ENCODE measurements at regions not wholly inside any gene's neighbourhood (a gene's known extent, or its start where the extent isn't known, plus 50 kb on each side); places are given as distances from the start of the nearest gene placed in this dataset.

DNA sequence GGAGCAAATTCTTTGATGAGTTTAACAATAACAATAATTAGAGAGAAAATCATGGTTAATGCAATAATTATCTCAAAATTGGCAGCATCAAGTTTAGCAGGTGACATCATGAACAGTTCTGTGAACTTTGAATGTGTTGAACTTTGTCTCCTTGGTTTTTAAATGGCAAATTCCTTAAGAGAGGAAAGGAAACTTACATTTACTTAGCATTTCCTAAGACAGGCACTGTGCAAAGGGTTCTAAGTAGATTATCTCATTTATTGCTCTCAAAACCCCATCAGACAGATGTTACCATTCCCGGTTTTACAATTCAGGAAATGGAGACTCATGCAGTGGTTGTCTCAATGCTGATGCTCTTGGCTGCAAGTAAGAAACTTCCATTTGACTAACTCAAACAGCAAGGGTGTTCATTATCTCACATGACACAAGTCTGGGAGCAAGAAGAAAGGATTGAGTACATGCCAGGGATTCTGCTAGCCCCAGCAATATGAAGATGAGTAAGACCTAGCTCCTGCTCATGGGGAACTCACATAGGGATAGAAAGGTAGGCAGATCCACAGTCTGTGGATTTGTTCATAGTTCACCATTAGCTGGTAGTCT lies 81.3 kb upstream of the ITGA6 start:
- Mint-ChIP-seq H3K4me1 (peaks cover 1% of the 10 kb centered on the region), H3K9me3 (peaks cover 18% of the 10 kb centered on the region), H3K27me3 (no peaks in the 10 kb centered on the region), H3K4me3 (no peak overlapping the region), H3K27ac (no peak overlapping the region), H3K36me3 (peaks cover 4% of the 10 kb centered on the region)
- DNase-seq, result no peak

DNA sequence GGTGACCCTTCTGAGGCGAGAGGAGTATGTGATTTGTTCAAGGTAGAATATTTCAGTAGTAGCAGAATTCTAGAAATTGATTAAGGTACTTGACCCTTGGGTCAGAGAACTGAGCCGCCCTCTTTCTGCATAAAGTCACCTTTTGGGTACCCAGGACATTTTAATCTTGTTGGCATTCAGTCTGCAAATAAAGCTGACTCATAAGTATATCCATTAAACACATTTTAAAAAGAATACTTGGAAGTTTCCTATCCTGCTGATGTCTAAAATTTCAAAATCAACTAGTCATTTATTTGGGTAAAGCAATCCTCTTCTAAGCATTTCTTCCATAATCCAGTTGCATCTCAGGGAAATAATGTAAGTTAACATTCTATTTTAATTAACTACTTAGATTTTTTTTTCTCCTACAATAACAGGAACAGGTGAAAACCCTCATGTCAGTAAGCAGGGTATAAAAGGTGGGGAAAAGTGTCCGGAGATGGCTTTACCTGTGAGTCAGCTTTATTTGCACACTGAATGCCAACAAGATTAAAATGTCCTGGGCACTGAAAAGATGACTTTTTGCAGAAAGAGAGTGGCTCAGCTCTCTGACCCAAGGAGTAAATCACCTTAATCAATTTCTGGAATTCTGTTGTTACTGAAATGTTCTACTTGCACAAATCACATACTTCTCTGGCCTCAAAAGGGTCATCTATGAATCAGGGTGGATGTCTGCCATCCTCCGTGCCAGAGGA lies 78.7 kb upstream of the ITGA6 start:
- no peak for DNase-seq
- Mint-ChIP-seq H3K9me3 (peaks cover 16% of the 10 kb centered on the region), H3K4me3 (no peak overlapping the region), H3K4me1 (no peaks in the 10 kb centered on the region), H3K27ac (no peak overlapping the region), H3K36me3 (peaks cover 3% of the 10 kb centered on the region), H3K27me3 (no peaks in the 10 kb centered on the region)

DNA sequence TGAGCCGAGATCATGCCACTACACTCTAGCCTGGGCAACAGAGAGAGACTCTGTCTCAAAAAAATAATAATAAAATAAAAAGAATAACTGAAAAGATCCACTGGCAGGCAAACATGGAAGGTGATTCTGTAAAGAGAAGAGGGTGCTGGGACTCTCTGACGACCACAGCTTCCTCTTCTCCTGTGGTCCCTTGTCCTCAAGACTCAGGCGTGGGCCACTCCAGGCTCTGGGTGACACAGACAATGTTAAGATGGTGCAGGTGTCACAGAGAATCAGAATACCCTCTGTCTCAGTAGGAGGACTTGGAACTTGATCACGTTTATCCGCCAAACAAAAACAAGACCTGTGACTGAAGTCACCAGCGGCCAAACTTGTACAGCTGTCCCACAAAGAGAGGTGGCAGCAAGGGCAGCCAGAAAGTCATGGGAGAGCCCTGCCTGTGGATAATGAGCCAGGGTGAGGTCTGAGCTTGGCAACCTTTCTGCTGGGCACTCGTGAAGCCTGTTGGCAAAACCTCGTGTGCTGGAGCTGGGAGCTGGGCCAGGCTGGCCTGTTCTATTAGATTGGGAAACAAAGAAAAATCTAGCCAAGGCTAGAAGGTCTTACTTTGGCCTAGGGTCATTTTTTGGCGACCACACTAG lies 76.4 kb upstream of the ITGA6 start:
- Mint-ChIP-seq H3K9me3 (peaks cover 4% of the 10 kb centered on the region), H3K27me3 (no peaks in the 10 kb centered on the region), H3K4me3 (no peak overlapping the region), H3K27ac (no peak overlapping the region), H3K4me1 (no peaks in the 10 kb centered on the region), H3K36me3 (peaks cover 2% of the 10 kb centered on the region)
- DNase-seq, result no peak

DNA sequence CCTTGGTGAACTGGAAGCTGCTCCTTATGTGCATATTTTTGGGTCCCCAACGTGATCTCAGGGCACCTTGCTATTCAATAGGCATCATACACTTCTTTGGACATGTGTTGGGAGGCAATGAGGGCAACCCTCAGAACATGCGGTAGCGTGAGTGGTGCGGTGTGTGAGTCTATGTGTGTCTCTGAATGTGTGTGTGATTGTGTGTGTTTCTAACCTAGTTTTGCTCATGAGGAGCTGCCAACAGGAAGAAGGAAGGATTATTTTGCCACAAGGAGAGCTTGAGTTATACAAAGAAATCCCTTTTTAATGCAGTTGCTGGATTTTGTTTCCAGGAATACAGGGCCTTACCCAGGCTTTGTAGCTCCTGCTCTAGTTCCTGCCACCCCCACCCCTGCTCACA lies 75.8 kb upstream of the ITGA6 start:
- H3K4me1 Mint-ChIP-seq, result no peaks in the 10 kb centered on the region
- no peaks in the 10 kb centered on the region for H3K27me3 Mint-ChIP-seq
- H3K27ac Mint-ChIP-seq, result no peak overlapping the region
- H3K36me3 Mint-ChIP-seq, result peaks cover 2% of the 10 kb centered on the region
- DNase-seq, result no peak
- peaks cover 4% of the 10 kb centered on the region for H3K9me3 Mint-ChIP-seq
- no peak overlapping the region for H3K4me3 Mint-ChIP-seq

- DNase-seq, result no peak
- Mint-ChIP-seq H3K36me3 (no peaks in the 10 kb centered on the region), H3K9me3 (no peaks in the 10 kb centered on the region)
Measured at GRCh38 chr2:172354347-172354746, 73.0 kb upstream of the ITGA6 start.

GRCh38 chr2:172357442-172357841 lies 69.9 kb upstream of the ITGA6 start:
- no peaks in the 10 kb centered on the region for H3K9me3 Mint-ChIP-seq
- H3K27ac Mint-ChIP-seq, result no peak overlapping the region
- no peak overlapping the region for H3K4me3 Mint-ChIP-seq
- no peaks in the 10 kb centered on the region for H3K27me3 Mint-ChIP-seq
- no peaks in the 10 kb centered on the region for H3K36me3 Mint-ChIP-seq
- no peak for DNase-seq
- no peaks in the 10 kb centered on the region for H3K4me1 Mint-ChIP-seq

More at GRCh38 chr2:172354347-172354746, 73.0 kb upstream of the ITGA6 start:
- Mint-ChIP-seq H3K27me3 (no peaks in the 10 kb centered on the region), H3K4me1 (no peaks in the 10 kb centered on the region), H3K27ac (no peak overlapping the region), H3K4me3 (no peak overlapping the region)

- Mint-ChIP-seq H3K9me3 (no peaks in the 10 kb centered on the region), H3K27ac (no peak overlapping the region), H3K36me3 (no peaks in the 10 kb centered on the region), H3K4me3 (no peak overlapping the region), H3K27me3 (no peaks in the 10 kb centered on the region), H3K4me1 (no peaks in the 10 kb centered on the region)
- no peak for DNase-seq
Measured at GRCh38 chr2:172358691-172359556, 68.5 kb upstream of the ITGA6 start.

DNA sequence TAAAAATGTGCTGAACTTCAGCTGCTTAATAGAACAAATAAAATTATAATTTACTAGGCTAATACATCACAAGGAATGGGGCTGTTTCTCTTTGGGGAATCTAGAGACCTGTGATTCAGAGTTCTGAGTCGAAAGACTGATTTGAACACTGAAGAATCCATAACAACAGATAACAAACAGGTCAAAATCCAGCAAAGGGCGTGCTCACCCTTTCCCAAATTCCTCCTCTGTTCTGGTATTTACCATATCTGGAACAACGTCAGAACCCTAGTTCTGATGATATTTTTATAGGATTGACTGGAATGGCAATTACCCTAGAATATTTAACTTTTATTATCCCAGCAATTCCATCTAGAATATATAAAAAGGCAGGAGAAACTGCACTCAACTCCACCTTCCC lies 66.0 kb upstream of the ITGA6 start:
- H3K4me3 Mint-ChIP-seq, result no peak overlapping the region
- no peak overlapping the region for H3K27ac Mint-ChIP-seq
- no peaks in the 10 kb centered on the region for H3K36me3 Mint-ChIP-seq
- H3K9me3 Mint-ChIP-seq, result no peaks in the 10 kb centered on the region
- no peak for DNase-seq
- no peaks in the 10 kb centered on the region for H3K4me1 Mint-ChIP-seq
- H3K27me3 Mint-ChIP-seq, result no peaks in the 10 kb centered on the region

- Mint-ChIP-seq H3K4me3 (no peak overlapping the region), H3K4me1 (no peaks in the 10 kb centered on the region), H3K9me3 (no peaks in the 10 kb centered on the region), H3K36me3 (no peaks in the 10 kb centered on the region), H3K27me3 (no peaks in the 10 kb centered on the region), H3K27ac (no peak overlapping the region)
- DNase-seq, result no peak
Measured at GRCh38 chr2:172361840-172362239, 65.5 kb upstream of the ITGA6 start.

DNA sequence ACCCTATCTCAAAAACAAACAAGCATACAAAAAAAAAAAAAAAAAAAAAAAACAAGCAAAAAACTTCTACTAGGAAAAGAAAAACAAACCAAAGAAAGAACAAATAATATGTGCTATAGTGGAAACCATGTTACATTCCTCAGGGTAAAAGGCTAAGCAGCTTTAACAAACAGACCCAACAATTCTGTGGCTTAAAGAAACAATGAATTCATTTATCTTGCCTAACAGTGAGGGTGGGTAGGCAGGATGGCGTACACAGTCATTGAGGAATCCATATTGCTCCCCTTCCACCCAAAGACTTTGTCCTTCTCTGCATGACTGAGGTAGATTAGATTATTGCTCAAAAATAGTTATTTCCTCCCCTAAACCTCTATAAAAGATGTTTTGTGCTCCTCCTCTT lies 63.1 kb upstream of the ITGA6 start:
- no peak overlapping the region for H3K27ac Mint-ChIP-seq
- H3K4me3 Mint-ChIP-seq, result no peak overlapping the region
- H3K36me3 Mint-ChIP-seq, result peaks cover 2% of the 10 kb centered on the region
- no peaks in the 10 kb centered on the region for H3K27me3 Mint-ChIP-seq
- H3K9me3 Mint-ChIP-seq, result peaks cover 10% of the 10 kb centered on the region
- H3K4me1 Mint-ChIP-seq, result no peaks in the 10 kb centered on the region
- DNase-seq, result no peak

- peaks cover 5% of the 10 kb centered on the region for H3K4me1 Mint-ChIP-seq
- peaks cover 2% of the 10 kb centered on the region for H3K36me3 Mint-ChIP-seq
- no peak overlapping the region for H3K27ac Mint-ChIP-seq
- H3K27me3 Mint-ChIP-seq, result no peaks in the 10 kb centered on the region
- H3K9me3 Mint-ChIP-seq, result peaks cover 13% of the 10 kb centered on the region
- DNase-seq, result no peak
- no peak overlapping the region for H3K4me3 Mint-ChIP-seq
Measured at GRCh38 chr2:172366596-172367150, 60.7 kb upstream of the ITGA6 start.

DNA sequence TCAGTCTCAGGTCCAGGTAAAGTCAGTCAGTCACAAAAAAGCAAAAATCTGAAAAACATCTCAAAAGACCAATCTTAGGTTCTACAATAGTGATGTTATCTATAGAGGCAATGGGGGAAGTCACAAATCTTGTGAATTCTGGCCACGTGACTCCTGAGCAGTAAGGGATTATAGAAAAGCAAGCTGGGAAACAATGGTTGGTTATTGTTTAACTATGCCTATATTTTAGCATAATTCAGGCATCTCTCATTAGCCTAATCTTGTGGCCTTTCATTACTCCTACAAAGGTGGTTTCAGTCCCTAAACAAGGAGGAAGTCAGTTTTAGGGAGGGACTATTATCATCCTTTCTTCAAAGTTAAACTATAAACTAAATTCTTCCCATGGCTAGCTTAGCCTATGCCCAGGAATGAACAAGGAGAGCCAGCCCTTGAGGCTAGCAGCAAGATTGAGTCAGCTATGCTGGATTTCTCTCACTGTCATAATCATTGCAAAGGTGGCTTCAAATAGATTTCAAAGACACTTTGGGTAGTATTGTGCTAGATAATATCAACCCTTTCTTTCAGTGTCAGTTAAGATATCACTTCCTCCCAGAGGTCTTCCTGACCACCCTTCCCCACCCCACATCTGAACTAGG lies 56.4 kb upstream of the ITGA6 start:
- Mint-ChIP-seq H3K27ac (no peak overlapping the region), H3K36me3 (peaks cover 2% of the 10 kb centered on the region), H3K4me1 (peaks cover 5% of the 10 kb centered on the region), H3K27me3 (no peaks in the 10 kb centered on the region), H3K9me3 (peaks cover 13% of the 10 kb centered on the region), H3K4me3 (no peak overlapping the region)
- DNase-seq, result no peak

DNA sequence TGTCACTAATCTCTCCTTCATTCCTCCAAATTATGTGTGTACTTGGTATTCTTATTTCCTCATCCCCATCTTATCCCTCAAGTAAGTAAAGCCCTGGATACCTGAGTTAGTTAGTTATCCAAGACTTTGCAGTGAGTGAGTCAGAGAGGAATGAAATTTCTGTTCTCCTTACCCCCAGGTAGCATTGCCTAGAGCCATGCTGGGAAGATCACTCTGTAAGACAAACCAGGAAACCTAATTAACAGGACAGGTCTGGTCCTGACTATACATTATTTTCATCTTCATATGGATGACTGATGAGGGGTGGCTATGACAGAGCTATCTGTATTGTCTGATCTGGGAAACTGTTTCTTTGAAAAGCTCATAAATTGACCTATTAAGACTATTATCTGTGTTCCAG lies 55.0 kb upstream of the ITGA6 start:
- Mint-ChIP-seq H3K27ac (no peak overlapping the region), H3K27me3 (no peaks in the 10 kb centered on the region), H3K36me3 (peaks cover 2% of the 10 kb centered on the region), H3K4me3 (no peak overlapping the region), H3K4me1 (peaks cover 5% of the 10 kb centered on the region), H3K9me3 (peaks cover 13% of the 10 kb centered on the region)
- no peak for DNase-seq

DNA sequence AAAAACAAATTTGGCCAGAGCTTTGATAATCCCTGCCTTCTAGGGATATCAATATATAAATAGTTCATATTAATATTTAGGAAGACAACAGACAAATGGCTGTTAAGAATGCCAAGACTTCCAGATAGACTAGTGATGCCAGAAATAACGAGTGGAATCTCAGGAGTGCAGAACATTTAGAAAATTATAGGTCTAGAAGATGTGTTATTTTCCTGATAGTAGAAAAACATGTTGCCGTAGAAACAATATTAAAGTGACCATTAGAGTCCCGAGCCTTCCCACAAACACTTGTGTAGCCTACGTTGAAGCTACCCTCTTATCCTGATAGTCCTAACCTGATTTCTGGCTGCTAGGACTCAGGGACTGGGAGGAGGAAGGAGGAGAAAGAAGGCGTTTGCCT lies 54.3 kb upstream of the ITGA6 start:
- Mint-ChIP-seq H3K27me3 (no peaks in the 10 kb centered on the region), H3K4me3 (no peak overlapping the region), H3K4me1 (peaks cover 5% of the 10 kb centered on the region), H3K27ac (no peak overlapping the region), H3K36me3 (peaks cover 2% of the 10 kb centered on the region), H3K9me3 (peaks cover 12% of the 10 kb centered on the region)
- DNase-seq, result no peak
